A673 (cell line): ENCODE measurements at regions not wholly inside any gene's neighbourhood (a gene's known extent, or its start where the extent isn't known, plus 50 kb on each side); places are given as distances from the start of the nearest gene placed in this dataset.
A peak's percentile ranks its signal among the peaks of the same experiment; 100 is the strongest.

Experiments
- BruUV-seq: library from RNA; stranded (reverse); fragments of 400-500 nt; replicated peaks from 2 replicates; lab custom pipeline; 2021; lab: Mats Ljungman, UMichigan
- CTCF ChIA-PET: fragments of 300-600 bp; sonication (Branson Sonifier 250); formaldehyde crosslinking; loops from one replicate; lab custom pipeline; 2022; ENCODE audit warnings: antibody characterized with exemption; lab: Charles Lee
- POLR2A ChIA-PET: fragments of 300-600 bp; sonication (Branson Sonifier 250); formaldehyde crosslinking; loops from one replicate; lab custom pipeline; 2022; ENCODE audit warnings: antibody characterized with exemption; ENCODE audit not compliant: low non-redundant PET; lab: Charles Lee
- DNase-seq: peaks from one replicate; pipeline ENCODE4 v3.0.0-alpha.2; 2015; ENCODE audit warnings: low spot score
- H3K27ac ChIP-seq: fragments of 200-600 bp; sonication (generic); 2 replicates; pipeline ENCODE4 v1.5.1; 2016; ENCODE audit warnings: mixed run types, low read depth, mild to moderate bottlenecking, mixed read lengths, antibody characterized with exemption, low read length; ENCODE audit not compliant: poor library complexity, severe bottlenecking
- H3K27me3 ChIP-seq: fragments of 200-600 bp; sonication (generic); replicated peaks from 2 replicates; pipeline ENCODE4 v1.6.1; 2017; ENCODE audit warnings: mixed run types, low read depth, mild to moderate bottlenecking, mixed read lengths, antibody characterized with exemption, low read length; ENCODE audit not compliant: insufficient read depth, poor library complexity
- H3K36me3 ChIP-seq: fragments of 200-600 bp; sonication (generic); 2 replicates; pipeline ENCODE4 v1.6.1; 2016; ENCODE audit warnings: mixed run types, mild to moderate bottlenecking, mixed read lengths, antibody characterized with exemption, low read length; ENCODE audit not compliant: insufficient read depth, poor library complexity, severe bottlenecking
- H3K4me1 ChIP-seq: fragments of 200-600 bp; sonication (generic); 2 replicates; pipeline ENCODE4 v1.6.1; 2017; ENCODE audit warnings: mixed run types, mild to moderate bottlenecking, mixed read lengths, antibody characterized with exemption, low read length; ENCODE audit not compliant: insufficient read depth, poor library complexity, severe bottlenecking
- H3K4me3 ChIP-seq: fragments of 200-600 bp; sonication (generic); 2 replicates; pipeline ENCODE4 v1.5.1; 2016; ENCODE audit warnings: low read depth, mixed run types, mild to moderate bottlenecking, mixed read lengths, low read length; ENCODE audit not compliant: poor library complexity, severe bottlenecking
- H3K9me3 ChIP-seq: fragments of 200-600 bp; sonication (generic); 2 replicates; pipeline ENCODE4 v1.6.1; 2016; ENCODE audit warnings: mixed run types, low read depth, mild to moderate bottlenecking, mixed read lengths, antibody characterized with exemption, low read length; ENCODE audit not compliant: poor library complexity, severe bottlenecking
- EZH2 ChIP-seq: fragments of 200-600 bp; sonication (generic); IDR thresholded peaks from 2 replicates; pipeline ENCODE4 v1.6.1; 2017; ENCODE audit warnings: borderline replicate concordance, low read depth, mild to moderate bottlenecking, mixed read lengths, antibody characterized with exemption, low read length; ENCODE audit not compliant: poor library complexity, severe bottlenecking
- intact Hi-C: fragments of 100-400 bp; cut with micrococcal nuclease; formaldehyde crosslinking; loops from one replicate; pipeline ENCODE4 v1.10.0; 2022; ENCODE audit not compliant: unreplicated experiment
- TF ChIP-seq, protein P1 (sequence below): fragments of 300-800, 200-600 bp; sonication (generic); conservative IDR thresholded peaks from 2 replicates; pipeline ENCODE4 v1.5.1; 2017; ENCODE audit warnings: low read depth, mild to moderate bottlenecking, antibody characterized with exemption, low read length, moderate library complexity, mixed read lengths

DNA sequence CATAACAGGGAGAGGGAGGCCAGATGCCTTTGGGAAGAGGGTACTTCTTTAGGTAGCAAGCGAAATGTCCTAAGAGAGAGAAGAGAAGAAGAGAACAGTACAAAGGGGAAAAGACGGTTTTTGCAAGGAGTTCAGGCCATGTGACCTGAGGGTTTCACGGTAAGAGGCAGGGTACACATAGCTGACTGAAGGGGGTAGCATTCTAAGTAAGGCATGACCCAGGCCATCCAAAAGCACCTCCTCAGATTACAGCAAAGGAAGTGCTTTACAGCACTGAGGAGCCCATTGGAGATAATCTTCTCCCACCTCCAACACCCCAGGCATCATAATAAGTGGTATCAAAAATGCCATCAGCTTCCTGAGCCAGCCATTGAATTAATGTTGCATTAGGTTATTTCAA lies 258.2 kb upstream of the NPY start:
- Histone ChIP-seq H3K27me3 (no peaks in the 10 kb centered on the region), H3K4me1 (peaks cover 21% of the 10 kb centered on the region), H3K4me3 (no peak overlapping the region), H3K9me3 (no peaks in the 10 kb centered on the region), H3K27ac (no peak overlapping the region), H3K36me3 (no peaks in the 10 kb centered on the region)
- ChIA-PET CTCF (no interaction called here), POLR2A (no interaction called here)
- DNase-seq = peak; percentile 11
- intact Hi-C loops = no loop called here
- no TSS peak for BruUV-seq
- TF ChIP-seq, protein P1, sequence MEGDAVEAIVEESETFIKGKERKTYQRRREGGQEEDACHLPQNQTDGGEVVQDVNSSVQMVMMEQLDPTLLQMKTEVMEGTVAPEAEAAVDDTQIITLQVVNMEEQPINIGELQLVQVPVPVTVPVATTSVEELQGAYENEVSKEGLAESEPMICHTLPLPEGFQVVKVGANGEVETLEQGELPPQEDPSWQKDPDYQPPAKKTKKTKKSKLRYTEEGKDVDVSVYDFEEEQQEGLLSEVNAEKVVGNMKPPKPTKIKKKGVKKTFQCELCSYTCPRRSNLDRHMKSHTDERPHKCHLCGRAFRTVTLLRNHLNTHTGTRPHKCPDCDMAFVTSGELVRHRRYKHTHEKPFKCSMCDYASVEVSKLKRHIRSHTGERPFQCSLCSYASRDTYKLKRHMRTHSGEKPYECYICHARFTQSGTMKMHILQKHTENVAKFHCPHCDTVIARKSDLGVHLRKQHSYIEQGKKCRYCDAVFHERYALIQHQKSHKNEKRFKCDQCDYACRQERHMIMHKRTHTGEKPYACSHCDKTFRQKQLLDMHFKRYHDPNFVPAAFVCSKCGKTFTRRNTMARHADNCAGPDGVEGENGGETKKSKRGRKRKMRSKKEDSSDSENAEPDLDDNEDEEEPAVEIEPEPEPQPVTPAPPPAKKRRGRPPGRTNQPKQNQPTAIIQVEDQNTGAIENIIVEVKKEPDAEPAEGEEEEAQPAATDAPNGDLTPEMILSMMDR = no peak
- TF ChIP-seq EZH2 = no peak

DNA sequence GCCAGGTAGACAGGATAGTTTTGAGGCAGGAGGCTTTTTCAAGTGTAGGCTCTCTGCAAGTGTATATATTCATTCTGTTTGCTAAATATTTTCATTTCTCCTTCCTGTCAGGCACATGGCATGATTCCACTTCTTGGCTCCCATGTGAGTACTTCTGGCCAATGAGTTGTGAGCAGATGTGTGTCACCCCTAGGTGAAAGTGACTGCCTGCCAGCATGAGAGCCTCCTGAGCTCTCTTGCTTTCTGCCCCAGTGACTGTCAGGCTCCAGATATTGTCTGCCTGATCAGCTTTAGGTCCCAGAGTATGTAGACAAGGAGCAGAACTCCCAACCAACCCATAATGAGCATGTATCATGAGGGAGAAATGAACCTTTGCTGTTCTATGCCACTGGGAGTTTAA lies 257.6 kb upstream of the NPY start:
- no peak overlapping the region for H3K4me3 ChIP-seq
- ChIA-PET POLR2A (no interaction called here), CTCF (no interaction called here)
- H3K27ac ChIP-seq = no peak overlapping the region
- no peaks in the 10 kb centered on the region for H3K9me3 ChIP-seq
- DNase-seq = peak; percentile 7
- peaks cover 21% of the 10 kb centered on the region for H3K4me1 ChIP-seq
- no peaks in the 10 kb centered on the region for H3K36me3 ChIP-seq
- no TSS peak for BruUV-seq
- intact Hi-C loops = no loop called here
- TF ChIP-seq, protein P1 = no peak
- TF ChIP-seq EZH2 = no peak
- no peaks in the 10 kb centered on the region for H3K27me3 ChIP-seq

DNA sequence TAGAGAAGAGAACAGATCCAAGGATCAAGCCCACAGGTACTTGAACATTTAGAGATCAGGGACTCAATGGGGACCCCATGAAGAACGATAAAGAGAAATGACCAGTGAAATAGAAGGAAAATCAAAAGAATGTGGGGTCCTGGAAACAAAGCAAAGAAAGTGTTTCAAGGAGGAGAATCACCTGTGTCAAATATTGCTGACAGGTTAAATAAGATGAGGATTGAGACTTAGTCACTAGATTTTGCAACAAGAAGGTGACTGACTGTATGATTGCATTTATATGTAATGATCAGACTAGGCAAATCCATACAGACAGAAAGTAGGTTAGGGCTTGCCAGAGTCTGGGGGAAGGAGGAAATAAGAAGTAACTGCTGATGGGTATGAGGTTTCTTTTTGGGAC lies 254.9 kb upstream of the NPY start:
- intact Hi-C loops = no loop called here
- CTCF ChIA-PET = no interaction called here

More for the DNA sequence above, 254.9 kb upstream of the NPY start:
- Histone ChIP-seq H3K9me3 (no peaks in the 10 kb centered on the region), H3K27me3 (no peaks in the 10 kb centered on the region), H3K36me3 (no peaks in the 10 kb centered on the region), H3K4me3 (no peak overlapping the region), H3K4me1 (peaks cover 21% of the 10 kb centered on the region), H3K27ac (no peak overlapping the region)
- DNase-seq = no peak
- TF ChIP-seq, protein P1 = no peak
- TF ChIP-seq EZH2 = no peak
- POLR2A ChIA-PET = no interaction called here
- no TSS peak for BruUV-seq
